Left ventricle myocardium inferior (tissue), 1 donor: ENCODE measurements at regions not wholly inside any gene's neighbourhood (a gene's known extent, or its start where the extent isn't known, plus 50 kb on each side); places are given as distances from the start of the nearest gene placed in this dataset.
"Not testable (repeated sequence)": the region's sequence is repeated elsewhere in the genome, so short reads cannot be mapped to it uniquely, and the experiment has no call there.

Experiments
- DNase-seq: peaks from one replicate; pipeline ENCODE4 v3.0.0-alpha.2; 2020
- H3K27ac ChIP-seq: fragments of 200-600 bp; replicated peaks from 2 replicates; pipeline ENCODE4 v1.8.0; 2021
- H3K27me3 ChIP-seq: fragments of 200-600 bp; 2 replicates; pipeline ENCODE4 v1.8.0; 2021; ENCODE audit warnings: low read depth
- H3K36me3 ChIP-seq: fragments of 200-600 bp; 2 replicates; pipeline ENCODE4 v1.8.0; 2021
- H3K4me1 ChIP-seq: fragments of 200-600 bp; 2 replicates; pipeline ENCODE4 v1.8.0; 2021
- H3K4me3 ChIP-seq: fragments of 200-600 bp; 2 replicates; pipeline ENCODE4 v1.8.0; 2021; ENCODE audit warnings: mild to moderate bottlenecking, moderate library complexity
- H3K9me3 ChIP-seq: fragments of 200-600 bp; replicated peaks from 2 replicates; pipeline ENCODE4 v1.8.0; 2021
- CTCF ChIP-seq: fragments of 200-600 bp; IDR thresholded peaks from 2 replicates; pipeline ENCODE4 v1.8.0; 2021; ENCODE audit warnings: antibody characterized with exemption, mild to moderate bottlenecking, borderline replicate concordance
- intact Hi-C: fragments of 100-400 bp; cut with micrococcal nuclease; formaldehyde crosslinking; loops from one replicate; pipeline ENCODE4 v1.11.0; 2022
- donor health status: DM: no; HTN: yes; CAD: no; lungs with severe emphysema.

- DNase-seq: no peak
- no peak overlapping the region for H3K4me3 ChIP-seq
- H3K36me3 ChIP-seq: no peaks in the 10 kb centered on the region
- H3K9me3 ChIP-seq: no peaks in the 10 kb centered on the region
- TF ChIP-seq CTCF: no peak
- H3K4me1 ChIP-seq: no peaks in the 10 kb centered on the region
- no peak overlapping the region for H3K27ac ChIP-seq
- H3K27me3 ChIP-seq: no peaks in the 10 kb centered on the region
- intact Hi-C loops: no loop called here
Observed at GRCh38 chr12:73112035-73112816, 840.1 kb downstream of the TRHDE start.

- H3K36me3 ChIP-seq: no peaks in the 10 kb centered on the region
- H3K27me3 ChIP-seq: no peaks in the 10 kb centered on the region
- H3K4me1 ChIP-seq: no peaks in the 10 kb centered on the region
- DNase-seq: no peak
- no peaks in the 10 kb centered on the region for H3K9me3 ChIP-seq
- intact Hi-C loops: no loop called here
- no peak overlapping the region for H3K4me3 ChIP-seq
- no peak for TF ChIP-seq CTCF
- H3K27ac ChIP-seq: no peak overlapping the region
Observed at GRCh38 chr12:73124480-73124879, 852.3 kb downstream of the TRHDE start.

- no peak overlapping the region for H3K27ac ChIP-seq
- no peaks in the 10 kb centered on the region for H3K27me3 ChIP-seq
- no peaks in the 10 kb centered on the region for H3K9me3 ChIP-seq
- intact Hi-C loops: no loop called here
- no peak overlapping the region for H3K4me3 ChIP-seq
- no peaks in the 10 kb centered on the region for H3K36me3 ChIP-seq
- no peak for TF ChIP-seq CTCF
- DNase-seq: no peak
- no peaks in the 10 kb centered on the region for H3K4me1 ChIP-seq
Observed at GRCh38 chr12:73125148-73125547, 853.0 kb downstream of the TRHDE start.

- Histone ChIP-seq H3K27ac (no peak overlapping the region), H3K36me3 (no peaks in the 10 kb centered on the region), H3K4me3 (no peak overlapping the region), H3K9me3 (peaks cover 7% of the 10 kb centered on the region), H3K4me1 (no peaks in the 10 kb centered on the region), H3K27me3 (no peaks in the 10 kb centered on the region)
- intact Hi-C loops: no loop called here
- DNase-seq: no peak
- no peak for TF ChIP-seq CTCF
Observed at GRCh38 chr12:73136386-73136785, 864.2 kb downstream of the TRHDE start.

- H3K9me3 ChIP-seq, H3K4me3 ChIP-seq, H3K4me1 ChIP-seq, DNase-seq, intact Hi-C loops, H3K36me3 ChIP-seq, H3K27ac ChIP-seq, H3K27me3 ChIP-seq: not testable (repeated sequence)
Observed at GRCh38 chr12:73139642-73140041, 867.5 kb downstream of the TRHDE start.

- intact Hi-C loops: no loop called here
- H3K4me1 ChIP-seq: no peaks in the 10 kb centered on the region
- H3K27ac ChIP-seq: no peak overlapping the region
- no peak for DNase-seq
- no peak overlapping the region for H3K4me3 ChIP-seq
- no peaks in the 10 kb centered on the region for H3K9me3 ChIP-seq
- no peak for TF ChIP-seq CTCF
- H3K36me3 ChIP-seq: no peaks in the 10 kb centered on the region
- no peaks in the 10 kb centered on the region for H3K27me3 ChIP-seq
Observed at GRCh38 chr12:73158341-73158740, 886.2 kb downstream of the TRHDE start.
